ENCODE measurements at regions not wholly inside any gene's neighbourhood (a gene's known extent, or its start where the extent isn't known, plus 50 kb on each side); places are given as distances from the start of the nearest gene placed in this dataset.
"Not testable (repeated sequence)": the region's sequence is repeated elsewhere in the genome, so short reads cannot be mapped to it uniquely, and the experiment has no call there.

DNA sequence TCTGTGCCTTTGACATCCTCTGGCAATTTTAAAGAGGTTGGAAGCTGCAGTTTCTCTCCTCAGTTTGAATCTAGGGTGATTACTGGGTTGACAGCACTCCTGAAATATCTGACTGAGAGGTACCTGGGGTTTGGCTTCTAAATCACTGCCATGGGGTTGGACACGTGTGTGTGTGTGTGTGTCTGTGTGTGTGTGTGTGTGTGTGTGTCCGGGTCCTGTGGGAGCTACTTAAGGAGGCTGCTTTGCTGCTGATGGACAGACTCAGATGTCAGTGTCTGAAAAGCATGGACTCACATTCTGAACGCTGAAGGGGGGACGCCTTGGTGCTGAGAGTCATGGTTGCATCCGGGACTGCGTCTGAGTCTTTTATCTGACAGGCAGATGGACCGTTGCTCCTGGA lies 299.1 kb upstream of the SFSWAP start:
- not testable (repeated sequence) for TF ChIP-seq MYC (IDR thresholded peaks at IDR 0.05; ENCODE audit: low read depth, low read length); POLR2A (IDR thresholded peaks at IDR 0.05; ENCODE audit: extremely low read depth, insufficient read length)
- TF ChIP-seq, protein P1, sequence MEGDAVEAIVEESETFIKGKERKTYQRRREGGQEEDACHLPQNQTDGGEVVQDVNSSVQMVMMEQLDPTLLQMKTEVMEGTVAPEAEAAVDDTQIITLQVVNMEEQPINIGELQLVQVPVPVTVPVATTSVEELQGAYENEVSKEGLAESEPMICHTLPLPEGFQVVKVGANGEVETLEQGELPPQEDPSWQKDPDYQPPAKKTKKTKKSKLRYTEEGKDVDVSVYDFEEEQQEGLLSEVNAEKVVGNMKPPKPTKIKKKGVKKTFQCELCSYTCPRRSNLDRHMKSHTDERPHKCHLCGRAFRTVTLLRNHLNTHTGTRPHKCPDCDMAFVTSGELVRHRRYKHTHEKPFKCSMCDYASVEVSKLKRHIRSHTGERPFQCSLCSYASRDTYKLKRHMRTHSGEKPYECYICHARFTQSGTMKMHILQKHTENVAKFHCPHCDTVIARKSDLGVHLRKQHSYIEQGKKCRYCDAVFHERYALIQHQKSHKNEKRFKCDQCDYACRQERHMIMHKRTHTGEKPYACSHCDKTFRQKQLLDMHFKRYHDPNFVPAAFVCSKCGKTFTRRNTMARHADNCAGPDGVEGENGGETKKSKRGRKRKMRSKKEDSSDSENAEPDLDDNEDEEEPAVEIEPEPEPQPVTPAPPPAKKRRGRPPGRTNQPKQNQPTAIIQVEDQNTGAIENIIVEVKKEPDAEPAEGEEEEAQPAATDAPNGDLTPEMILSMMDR (IDR thresholded peaks at IDR 0.05; ENCODE audit: low read depth, low read length) = not testable (repeated sequence)

Measured in NB4 (cell line).